Keratinocyte (primary cell): ENCODE measurements at regions not wholly inside any gene's neighbourhood (a gene's known extent, or its start where the extent isn't known, plus 50 kb on each side); places are given as distances from the start of the nearest gene placed in this dataset.

Experiments used
- DNase-seq: peaks from one replicate; pipeline ENCODE4 v3.0.0-alpha.2; 2011; ENCODE audit warnings: low read depth, missing footprints, low spot score
- FAIRE-seq: peaks from 2 replicates; lab custom pipeline; 2011; peaks lifted over from hg19 to GRCh38; lab: Jason Lieb, UNC
- H2AFZ ChIP-seq: 2 replicates; pipeline ENCODE4 v1.6.0; 2012; ENCODE audit warnings: low read length, control low read depth, inconsistent platforms; ENCODE audit not compliant: control insufficient read depth
- H3K27ac ChIP-seq: 2 replicates; pipeline ENCODE4 v1.5.1; 2011; ENCODE audit warnings: low read length; ENCODE audit not compliant: control insufficient read depth, insufficient read depth
- H3K27me3 ChIP-seq: 3 replicates; pipeline ENCODE4 v1.6.0; 2011; ENCODE audit warnings: low read length; ENCODE audit not compliant: control insufficient read depth, insufficient read depth; ENCODE audit errors: extremely low read depth
- H3K36me3 ChIP-seq, 2 experiments: 2 replicates in 1 of 2; 3 replicates in 1 of 2; pipeline ENCODE4 v1.5.1; 2011; ENCODE audit warnings: low read length in 2 of 2, mild to moderate bottlenecking in 1 of 2; ENCODE audit not compliant: control insufficient read depth in 2 of 2, insufficient read depth in 2 of 2; ENCODE audit errors: extremely low read depth in 1 of 2
- H3K4me1 ChIP-seq: 3 replicates; pipeline ENCODE4 v1.5.1; 2011; ENCODE audit warnings: low read length; ENCODE audit not compliant: control insufficient read depth, insufficient read depth; ENCODE audit errors: extremely low read depth
- H3K4me2 ChIP-seq: 3 replicates; pipeline ENCODE4 v1.6.0; 2011; ENCODE audit warnings: low read depth, low read length; ENCODE audit not compliant: control insufficient read depth, insufficient read depth; ENCODE audit errors: extremely low read depth
- H3K4me3 ChIP-seq, 3 experiments: fragments of 200-600 bp in 1 of 3; sonication (generic) in 1 of 3; 2 replicates in 2 of 3; 3 replicates in 1 of 3; pipeline ENCODE4 v1.5.1; 2011 to 2016; ENCODE audit warnings: low read length in 3 of 3, mild to moderate bottlenecking in 3 of 3, control low read depth in 2 of 3, inconsistent platforms in 1 of 3, low read depth in 1 of 3, mixed read lengths in 1 of 3, mixed run types in 1 of 3, moderate library complexity in 1 of 3; ENCODE audit not compliant: control insufficient read depth in 2 of 3, insufficient read depth in 2 of 3; ENCODE audit errors: extremely low read depth in 1 of 3
- H3K79me2 ChIP-seq: 2 replicates; pipeline ENCODE4 v1.6.0; 2012; ENCODE audit warnings: low read length; ENCODE audit not compliant: control insufficient read depth, insufficient read depth
- H3K9ac ChIP-seq: 3 replicates; pipeline ENCODE4 v1.6.0; 2011; ENCODE audit warnings: low read length; ENCODE audit not compliant: control insufficient read depth, insufficient read depth; ENCODE audit errors: extremely low read depth
- H3K9me1 ChIP-seq: 3 replicates; pipeline ENCODE4 v1.6.0; 2011; ENCODE audit warnings: low read length; ENCODE audit not compliant: control insufficient read depth, insufficient read depth; ENCODE audit errors: extremely low read depth
- H3K9me3 ChIP-seq: 2 replicates; pipeline ENCODE4 v1.5.1; 2012; ENCODE audit warnings: low read depth, low read length; ENCODE audit not compliant: control insufficient read depth
- H4K20me1 ChIP-seq: 3 replicates; pipeline ENCODE4 v1.6.0; 2011; ENCODE audit warnings: low read length; ENCODE audit not compliant: control insufficient read depth, insufficient read depth; ENCODE audit errors: extremely low read depth
- EZH2 ChIP-seq: IDR thresholded peaks from one replicate; pipeline ENCODE4 v1.6.1; 2012; ENCODE audit warnings: inconsistent platforms, mild to moderate bottlenecking, low read length, moderate library complexity
- dilution Hi-C: fragments of 300-500 bp; cut with MboI; formaldehyde crosslinking; loops from one replicate; pipeline ENCODE4 v1.7.0; 2020; ENCODE audit warnings: low sequenced_read_pairs; ENCODE audit not compliant: extremely low pct_ligation_motif_present
- TF ChIP-seq, protein P1 (sequence below), 3 experiments: IDR thresholded peaks in 1 of 3; conservative IDR thresholded peaks in 1 of 3; optimal IDR thresholded peaks in 1 of 3; 2 replicates in 2 of 3; 3 replicates in 1 of 3; pipeline versions ENCODE3 to v1.5.1; 2011; ENCODE audit warnings: low read length in 3 of 3, mild to moderate bottlenecking in 3 of 3, moderate library complexity in 2 of 3, control low read depth in 1 of 3, inconsistent platforms in 1 of 3; ENCODE audit not compliant: insufficient read depth in 2 of 3; ENCODE audit errors: extremely low read depth in 1 of 3

DNA sequence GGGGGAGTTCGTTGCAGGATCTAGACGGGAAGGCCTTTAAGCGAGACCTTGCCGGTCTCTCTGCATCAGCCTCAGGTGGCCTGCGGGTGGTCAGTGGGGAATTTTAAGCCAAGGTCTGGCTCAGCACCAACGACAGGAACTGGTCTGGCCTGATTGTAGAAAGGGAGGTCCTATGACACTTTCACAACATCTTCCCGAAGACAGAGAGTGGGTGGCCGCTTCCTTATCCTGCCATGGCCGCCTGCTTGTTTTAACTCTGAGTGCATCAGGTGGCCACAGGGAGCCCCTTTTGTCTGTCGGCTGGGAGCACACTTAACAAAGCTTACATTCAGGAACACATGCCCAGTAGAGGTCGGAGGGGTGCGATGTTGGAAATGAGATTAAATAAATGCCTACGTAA, 363.7 kb upstream of the MYT1L start:
- Histone ChIP-seq H3K9me3 (no peaks in the 10 kb centered on the region), H3K4me1 (no peaks in the 10 kb centered on the region), H3K79me2 (no peaks in the 10 kb centered on the region), H3K9me1 (no peaks in the 10 kb centered on the region), H2AFZ (no peak overlapping the region), H4K20me1 (no peaks in the 10 kb centered on the region), H3K4me2 (no peak overlapping the region), H3K9ac (no peak overlapping the region), H3K36me3 (no peaks in the 10 kb centered on the region), H3K4me3 (no peak overlapping the region), H3K27me3 (no peaks in the 10 kb centered on the region), H3K27ac (no peak overlapping the region)
- TF ChIP-seq, protein P1, sequence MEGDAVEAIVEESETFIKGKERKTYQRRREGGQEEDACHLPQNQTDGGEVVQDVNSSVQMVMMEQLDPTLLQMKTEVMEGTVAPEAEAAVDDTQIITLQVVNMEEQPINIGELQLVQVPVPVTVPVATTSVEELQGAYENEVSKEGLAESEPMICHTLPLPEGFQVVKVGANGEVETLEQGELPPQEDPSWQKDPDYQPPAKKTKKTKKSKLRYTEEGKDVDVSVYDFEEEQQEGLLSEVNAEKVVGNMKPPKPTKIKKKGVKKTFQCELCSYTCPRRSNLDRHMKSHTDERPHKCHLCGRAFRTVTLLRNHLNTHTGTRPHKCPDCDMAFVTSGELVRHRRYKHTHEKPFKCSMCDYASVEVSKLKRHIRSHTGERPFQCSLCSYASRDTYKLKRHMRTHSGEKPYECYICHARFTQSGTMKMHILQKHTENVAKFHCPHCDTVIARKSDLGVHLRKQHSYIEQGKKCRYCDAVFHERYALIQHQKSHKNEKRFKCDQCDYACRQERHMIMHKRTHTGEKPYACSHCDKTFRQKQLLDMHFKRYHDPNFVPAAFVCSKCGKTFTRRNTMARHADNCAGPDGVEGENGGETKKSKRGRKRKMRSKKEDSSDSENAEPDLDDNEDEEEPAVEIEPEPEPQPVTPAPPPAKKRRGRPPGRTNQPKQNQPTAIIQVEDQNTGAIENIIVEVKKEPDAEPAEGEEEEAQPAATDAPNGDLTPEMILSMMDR (optimal IDR thresholded peaks at IDR 0.05 in 1 of 3, IDR thresholded peaks at IDR 0.05 in 1 of 3, conservative IDR thresholded peaks at IDR 0.05 in 1 of 3; ENCODE audit: extremely low read depth in 1 of 3, insufficient read depth in 2 of 3, low read length in 3 of 3), result no peak
- TF ChIP-seq EZH2, result no peak
- DNase-seq (no peak), FAIRE-seq (no peak)
- dilution Hi-C loops, result no loop called here

DNA sequence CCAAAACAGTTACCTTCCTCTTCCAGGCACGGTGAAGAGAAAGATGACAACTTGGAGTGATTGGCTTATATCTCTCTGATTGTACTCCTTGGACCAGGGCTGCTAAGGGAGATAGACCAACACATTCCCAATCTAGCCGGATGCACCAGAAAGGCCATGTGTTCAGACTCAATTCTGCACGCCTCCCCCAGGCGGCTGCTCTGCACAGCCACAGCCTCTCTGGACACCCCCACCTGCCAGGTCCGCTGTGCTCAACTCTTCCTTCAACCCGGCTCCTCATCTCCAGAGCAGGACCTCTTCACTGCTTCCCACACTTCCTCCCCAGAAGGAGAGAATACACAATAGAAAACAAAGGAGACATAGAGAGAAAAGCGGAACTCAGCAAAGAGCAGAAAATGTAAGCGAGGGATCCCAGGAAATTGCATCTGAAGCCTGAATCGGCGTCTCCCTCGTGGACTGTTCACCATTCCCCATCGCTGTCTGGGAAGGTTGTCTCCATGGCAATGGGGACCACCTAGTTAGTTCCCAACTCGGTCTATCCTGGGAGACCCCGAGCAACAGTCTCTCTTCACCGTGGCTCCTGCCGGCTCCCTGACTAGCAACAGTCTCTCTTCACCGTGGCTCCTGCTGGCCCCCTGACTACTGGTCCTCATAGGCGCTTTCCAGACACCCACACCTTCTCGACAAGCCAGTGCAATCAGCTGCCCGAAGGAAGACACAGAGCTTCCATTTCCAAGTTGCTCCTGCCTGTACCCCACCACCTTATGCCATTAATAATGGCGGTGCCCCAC, 361.7 kb upstream of the MYT1L start:
- Histone ChIP-seq H3K9me1 (no peaks in the 10 kb centered on the region), H2AFZ (no peak overlapping the region), H3K4me2 (no peak overlapping the region), H3K4me1 (no peaks in the 10 kb centered on the region), H3K79me2 (no peaks in the 10 kb centered on the region), H3K9ac (no peak overlapping the region), H3K4me3 (no peak overlapping the region), H3K27me3 (no peaks in the 10 kb centered on the region), H3K36me3 (no peaks in the 10 kb centered on the region), H3K27ac (no peak overlapping the region), H3K9me3 (no peaks in the 10 kb centered on the region), H4K20me1 (no peaks in the 10 kb centered on the region)
- dilution Hi-C loops, result no loop called here
- DNase-seq, result no peak
- TF ChIP-seq EZH2, result no peak
- TF ChIP-seq, protein P1 (optimal IDR thresholded peaks at IDR 0.05 in 1 of 3, IDR thresholded peaks at IDR 0.05 in 1 of 3, conservative IDR thresholded peaks at IDR 0.05 in 1 of 3; ENCODE audit: extremely low read depth in 1 of 3, insufficient read depth in 2 of 3, low read length in 3 of 3), result no peak
- no peak for FAIRE-seq
